H1 (cell line): ENCODE measurements at regions not wholly inside any gene's neighbourhood (a gene's known extent, or its start where the extent isn't known, plus 50 kb on each side); places are given as distances from the start of the nearest gene placed in this dataset.

Experiments used
- CBX8 ChIP-seq: fragments of 300-800, 300-1000 bp; sonication (generic); IDR thresholded peaks from 2 replicates; pipeline ENCODE4 v1.7.1; 2016; ENCODE audit warnings: low read depth, low read length, borderline replicate concordance
- CHD7 ChIP-seq: fragments of 300-600 bp; sonication (generic); IDR thresholded peaks from 2 replicates; pipeline ENCODE4 v1.7.1; 2012; ENCODE audit warnings: low read length, moderate library complexity, mild to moderate bottlenecking, inconsistent platforms; ENCODE audit not compliant: insufficient replicate concordance
- CTCF ChIP-seq, 3 experiments: IDR thresholded peaks; 1 replicate in 2 of 3; 2 replicates in 1 of 3; pipeline versions ENCODE4 v1.5.1 to v1.6.1; 2011; ENCODE audit warnings: low read length in 3 of 3, mild to moderate bottlenecking in 3 of 3, inconsistent platforms in 2 of 3, low read depth in 1 of 3, moderate library complexity in 1 of 3; ENCODE audit not compliant: insufficient read depth in 1 of 3; ENCODE audit errors: control extremely low read depth in 1 of 3
- FOSL1 ChIP-seq: IDR thresholded peaks from 2 replicates; pipeline ENCODE4 v1.6.1; 2011; ENCODE audit warnings: mild to moderate bottlenecking, low read depth, low read length, moderate library complexity; ENCODE audit not compliant: insufficient read depth
- RAD21 ChIP-seq, 2 experiments: IDR thresholded peaks in 1 of 2; conservative IDR thresholded peaks in 1 of 2; 2 replicates each; pipeline ENCODE4 v1.6.1; 2011; ENCODE audit warnings: low read depth in 2 of 2, low read length in 2 of 2, improper control_type of control experiment in 1 of 2, inconsistent platforms in 1 of 2, mild to moderate bottlenecking in 1 of 2, moderate library complexity in 1 of 2

- no peak for TF ChIP-seq CHD7
- TF ChIP-seq CBX8, result no peak
- no peak for TF ChIP-seq FOSL1
- no peak for TF ChIP-seq RAD21 (IDR thresholded peaks at IDR 0.05 in 1 of 2, conservative IDR thresholded peaks at IDR 0.05 in 1 of 2; ENCODE audit: low read depth in 2 of 2, low read length in 2 of 2)
- no peak for TF ChIP-seq CTCF (IDR thresholded peaks at IDR 0.05; ENCODE audit: control extremely low read depth in 1 of 3, insufficient read depth in 1 of 3, low read depth in 1 of 3, low read length in 3 of 3)
Measured at GRCh38 chr2:176533505-176534193, 264.4 kb downstream of the MTX2 start (continued).
